Fibroblast of pulmonary artery (primary cell): ENCODE measurements at regions not wholly inside any gene's neighbourhood (a gene's known extent, or its start where the extent isn't known, plus 50 kb on each side); places are given as distances from the start of the nearest gene placed in this dataset.
"Not testable (repeated sequence)": the region's sequence is repeated elsewhere in the genome, so short reads cannot be mapped to it uniquely, and the experiment has no call there.

Source experiments
- DNase-seq: peaks from one replicate; pipeline ENCODE4 v3.0.0-alpha.2; 2010; ENCODE audit warnings: low read depth
- H3K4me3 ChIP-seq: replicated peaks from 2 replicates; pipeline ENCODE4 v1.5.1; 2011; ENCODE audit warnings: low read depth, mild to moderate bottlenecking, control low read depth, low read length, moderate library complexity
- TF ChIP-seq, protein P1 (sequence below): IDR thresholded peaks from 2 replicates; pipeline ENCODE4 v1.5.1; 2011; ENCODE audit warnings: mild to moderate bottlenecking, control low read depth, low read length, inconsistent platforms; ENCODE audit errors: missing control alignments

DNA sequence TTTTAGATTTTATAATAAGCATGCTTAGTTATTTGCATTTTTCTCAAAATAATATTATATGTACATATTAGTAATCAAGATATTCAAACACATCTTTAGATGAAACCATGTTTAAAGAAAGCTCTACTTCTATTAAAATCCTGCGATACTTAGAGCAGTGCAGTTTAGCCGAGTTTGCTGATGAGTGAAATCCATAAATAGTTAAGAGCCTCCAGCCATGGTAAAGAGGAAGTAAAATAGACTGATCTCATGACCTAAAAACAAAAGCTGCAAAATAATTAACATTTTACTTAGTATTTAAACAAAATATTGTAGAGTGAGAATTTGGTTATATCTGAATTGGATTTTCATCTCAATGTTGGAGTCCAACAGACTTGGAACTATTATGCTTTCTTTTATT is 147.4 kb upstream of the NRIP1 start:
- TF ChIP-seq, protein P1, sequence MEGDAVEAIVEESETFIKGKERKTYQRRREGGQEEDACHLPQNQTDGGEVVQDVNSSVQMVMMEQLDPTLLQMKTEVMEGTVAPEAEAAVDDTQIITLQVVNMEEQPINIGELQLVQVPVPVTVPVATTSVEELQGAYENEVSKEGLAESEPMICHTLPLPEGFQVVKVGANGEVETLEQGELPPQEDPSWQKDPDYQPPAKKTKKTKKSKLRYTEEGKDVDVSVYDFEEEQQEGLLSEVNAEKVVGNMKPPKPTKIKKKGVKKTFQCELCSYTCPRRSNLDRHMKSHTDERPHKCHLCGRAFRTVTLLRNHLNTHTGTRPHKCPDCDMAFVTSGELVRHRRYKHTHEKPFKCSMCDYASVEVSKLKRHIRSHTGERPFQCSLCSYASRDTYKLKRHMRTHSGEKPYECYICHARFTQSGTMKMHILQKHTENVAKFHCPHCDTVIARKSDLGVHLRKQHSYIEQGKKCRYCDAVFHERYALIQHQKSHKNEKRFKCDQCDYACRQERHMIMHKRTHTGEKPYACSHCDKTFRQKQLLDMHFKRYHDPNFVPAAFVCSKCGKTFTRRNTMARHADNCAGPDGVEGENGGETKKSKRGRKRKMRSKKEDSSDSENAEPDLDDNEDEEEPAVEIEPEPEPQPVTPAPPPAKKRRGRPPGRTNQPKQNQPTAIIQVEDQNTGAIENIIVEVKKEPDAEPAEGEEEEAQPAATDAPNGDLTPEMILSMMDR: no peak
- no peak for DNase-seq
- no peak overlapping the region for H3K4me3 ChIP-seq

DNA sequence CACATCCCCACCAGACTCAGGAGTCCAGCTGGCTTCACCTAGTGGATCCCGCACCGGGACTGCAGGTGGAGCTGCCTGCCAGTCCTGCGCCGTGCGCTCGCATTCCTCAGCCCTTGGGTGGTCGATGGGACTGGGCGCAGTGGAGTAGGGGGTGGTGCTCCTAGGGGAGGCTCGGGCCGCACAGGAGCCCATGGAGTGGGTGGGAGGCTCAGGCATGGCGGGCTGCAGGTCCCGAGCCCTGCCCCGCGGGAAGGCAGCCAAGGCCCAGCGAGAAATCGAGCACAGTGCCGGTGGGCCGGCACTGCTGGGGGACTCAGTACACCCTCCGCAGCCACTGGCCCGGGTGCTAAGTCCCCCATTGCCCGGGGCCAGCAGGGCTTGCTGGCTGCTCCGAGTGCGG is 153.7 kb upstream of the NRIP1 start:
- DNase-seq, H3K4me3 ChIP-seq: not testable (repeated sequence)

DNA sequence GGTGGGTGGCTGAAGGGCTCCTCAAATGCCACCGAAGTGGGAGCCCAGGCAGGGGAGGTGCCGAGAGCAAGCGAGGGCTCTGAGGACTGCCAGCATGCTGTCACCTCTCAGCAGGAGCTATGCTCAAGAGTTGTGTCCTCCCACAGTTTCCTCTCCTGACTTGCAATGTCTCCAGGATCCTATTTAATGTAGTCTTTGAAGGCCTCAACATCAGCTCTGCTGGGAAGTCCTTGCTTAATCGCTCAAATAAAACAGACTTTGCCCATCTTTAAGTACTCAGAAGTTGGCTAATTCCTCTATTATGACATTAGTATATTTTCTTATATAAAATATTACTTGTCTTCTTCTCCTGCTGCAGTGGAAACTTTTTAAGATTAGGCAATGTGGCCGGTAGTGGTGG is 154.2 kb upstream of the NRIP1 start:
- H3K4me3 ChIP-seq: no peak overlapping the region
- DNase-seq: no peak
- TF ChIP-seq, protein P1: no peak

DNA sequence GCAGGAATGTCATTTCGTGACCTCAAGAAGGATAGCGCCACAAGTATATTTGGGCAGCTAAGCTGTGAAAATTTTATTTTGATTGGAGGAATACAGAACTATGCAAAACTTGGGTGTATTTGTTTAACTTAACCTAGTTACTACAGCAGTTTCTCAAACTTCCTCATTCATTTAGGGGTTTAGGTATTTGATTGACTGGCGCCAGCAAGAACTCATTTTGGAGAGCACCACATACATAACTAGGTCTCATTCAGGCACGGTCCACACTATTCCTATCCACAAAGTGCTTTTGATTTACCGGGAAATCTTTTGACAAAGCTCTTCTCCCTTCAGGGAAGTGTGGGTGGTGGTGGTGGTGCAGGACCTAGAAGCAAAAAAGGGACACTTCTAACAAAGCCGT is 155.1 kb upstream of the NRIP1 start:
- TF ChIP-seq, protein P1: no peak
- no peak overlapping the region for H3K4me3 ChIP-seq
- no peak for DNase-seq

DNA sequence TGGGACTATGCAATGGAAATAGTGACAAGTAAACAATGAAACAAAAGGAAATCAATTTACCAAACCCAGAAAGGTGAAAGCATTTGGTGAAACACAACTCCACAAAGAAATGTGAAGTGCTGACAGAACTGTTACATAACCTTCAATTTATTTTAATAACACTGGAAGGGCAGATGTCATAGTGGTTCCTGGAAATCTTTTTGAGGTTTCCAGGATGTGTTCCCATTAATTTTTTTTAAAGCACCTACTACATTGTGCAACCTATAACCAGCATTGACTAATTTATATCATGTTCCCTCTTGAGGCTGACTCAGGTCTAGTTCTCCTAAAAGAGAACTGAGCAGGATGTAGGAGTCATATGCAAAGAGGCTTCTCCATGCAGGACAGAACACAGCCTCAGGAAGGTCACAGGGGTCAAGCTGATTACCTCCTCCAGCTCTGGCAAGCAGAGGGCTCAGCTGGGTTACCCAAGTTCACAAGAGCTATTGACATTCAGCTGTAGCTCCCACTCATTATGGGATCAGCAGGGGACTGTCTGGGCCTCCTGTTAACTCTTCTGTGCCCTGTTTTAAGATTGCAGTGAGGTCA is 157.1 kb upstream of the NRIP1 start:
- peak; percentile 93 for DNase-seq
- TF ChIP-seq, protein P1: peak; percentile 5
- no peak overlapping the region for H3K4me3 ChIP-seq

DNA sequence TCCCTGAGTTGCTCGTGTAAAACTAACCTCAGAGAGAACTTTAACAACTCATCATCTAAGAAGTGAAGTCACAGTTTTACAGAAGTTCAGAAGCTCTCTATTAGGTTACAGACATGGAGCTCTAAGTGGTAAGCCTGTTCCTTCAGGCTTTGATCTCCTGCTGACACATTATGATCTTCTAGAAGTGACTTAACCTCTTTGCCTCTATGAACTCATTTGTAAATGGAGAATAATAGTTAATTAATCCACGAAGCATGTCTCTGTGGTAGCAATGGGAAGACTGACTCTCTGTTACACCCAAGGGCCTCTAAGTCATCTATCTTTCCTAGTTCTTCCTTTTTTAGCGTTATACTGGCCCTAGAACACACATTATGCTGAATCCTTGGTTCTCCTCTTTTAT is 157.9 kb upstream of the NRIP1 start:
- TF ChIP-seq, protein P1: no peak
- no peak for DNase-seq

DNA sequence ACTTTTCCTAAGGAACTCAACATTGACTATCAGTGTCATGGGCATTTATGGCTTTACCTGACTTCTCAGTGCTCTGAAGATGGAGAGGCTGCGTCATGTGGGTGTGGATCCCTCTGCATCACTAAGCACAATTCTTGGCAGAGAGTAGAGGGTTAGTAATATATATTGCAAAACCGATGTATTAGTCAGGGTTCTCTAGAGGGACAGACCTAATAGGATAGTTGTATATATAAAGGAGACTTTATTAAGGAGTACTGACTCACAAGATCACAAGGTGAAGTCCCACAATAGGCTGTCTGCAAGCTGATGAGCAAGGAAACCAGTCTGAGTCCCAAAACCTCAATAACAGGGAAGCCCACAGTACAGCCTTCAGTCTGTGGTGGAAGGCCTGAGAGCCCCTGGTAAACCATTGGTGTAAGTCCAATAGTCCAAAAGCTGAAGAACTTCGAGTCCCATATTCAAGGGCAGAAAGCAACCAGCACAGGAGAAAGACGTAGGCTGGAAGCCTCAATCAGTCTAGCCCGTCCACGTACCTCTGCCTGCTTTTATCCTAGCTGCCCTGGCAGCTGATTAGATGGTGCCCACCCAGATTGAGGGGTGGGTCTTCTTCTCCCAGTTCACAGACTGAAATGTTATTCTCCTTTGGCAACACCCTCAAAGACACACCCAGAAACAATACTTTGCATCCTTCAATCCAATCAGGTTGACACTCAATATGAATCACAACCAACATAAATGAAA is 159.7 kb upstream of the NRIP1 start:
- TF ChIP-seq, protein P1: no peak
- DNase-seq: peak; percentile 95
- H3K4me3 ChIP-seq: no peak overlapping the region

More for the DNA sequence above, 157.9 kb upstream of the NRIP1 start:
- no peak overlapping the region for H3K4me3 ChIP-seq
